Esophagus squamous epithelium (tissue), 4 donors: ENCODE measurements at regions not wholly inside any gene's neighbourhood (a gene's known extent, or its start where the extent isn't known, plus 50 kb on each side); places are given as distances from the start of the nearest gene placed in this dataset.

Experiments
- CTCF ChIP-seq, 6 experiments: fragments of 450-650 bp in 4 of 6; fragments of 200-600 bp in 2 of 6; sonication (generic) in 2 of 6; IDR thresholded peaks; one replicate each; pipeline ENCODE4 v1.5.1; 2016 to 2019; ENCODE audit warnings: antibody characterized with exemption in 6 of 6, mild to moderate bottlenecking in 4 of 6, moderate library complexity in 4 of 6
- POLR2A ChIP-seq, 4 donors: fragments of 450-650 bp; IDR thresholded peaks; one replicate each; pipeline ENCODE4 v1.6.1; 2017; ENCODE audit warnings: antibody characterized with exemption in 4 of 4, mild to moderate bottlenecking in 4 of 4, moderate library complexity in 3 of 4

- TF ChIP-seq CTCF (IDR thresholded peaks at IDR 0.05) (no peak), POLR2A (IDR thresholded peaks at IDR 0.05) (no peak)
Observed at GRCh38 chr5:88544671-88545070, 276.0 kb upstream of the TMEM161B start.
